ENCODE measurements at regions not wholly inside any gene's neighbourhood (a gene's known extent, or its start where the extent isn't known, plus 50 kb on each side); places are given as distances from the start of the nearest gene placed in this dataset.

GRCh38 chr20:19893356-19893755, 123.8 kb upstream of the NAA20 start:
- TF ChIP-seq, protein P1, sequence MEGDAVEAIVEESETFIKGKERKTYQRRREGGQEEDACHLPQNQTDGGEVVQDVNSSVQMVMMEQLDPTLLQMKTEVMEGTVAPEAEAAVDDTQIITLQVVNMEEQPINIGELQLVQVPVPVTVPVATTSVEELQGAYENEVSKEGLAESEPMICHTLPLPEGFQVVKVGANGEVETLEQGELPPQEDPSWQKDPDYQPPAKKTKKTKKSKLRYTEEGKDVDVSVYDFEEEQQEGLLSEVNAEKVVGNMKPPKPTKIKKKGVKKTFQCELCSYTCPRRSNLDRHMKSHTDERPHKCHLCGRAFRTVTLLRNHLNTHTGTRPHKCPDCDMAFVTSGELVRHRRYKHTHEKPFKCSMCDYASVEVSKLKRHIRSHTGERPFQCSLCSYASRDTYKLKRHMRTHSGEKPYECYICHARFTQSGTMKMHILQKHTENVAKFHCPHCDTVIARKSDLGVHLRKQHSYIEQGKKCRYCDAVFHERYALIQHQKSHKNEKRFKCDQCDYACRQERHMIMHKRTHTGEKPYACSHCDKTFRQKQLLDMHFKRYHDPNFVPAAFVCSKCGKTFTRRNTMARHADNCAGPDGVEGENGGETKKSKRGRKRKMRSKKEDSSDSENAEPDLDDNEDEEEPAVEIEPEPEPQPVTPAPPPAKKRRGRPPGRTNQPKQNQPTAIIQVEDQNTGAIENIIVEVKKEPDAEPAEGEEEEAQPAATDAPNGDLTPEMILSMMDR (IDR thresholded peaks at IDR 0.05), result no peak
- no peak for TF ChIP-seq POLR2A (IDR thresholded peaks at IDR 0.05)
